ENCODE measurements at regions not wholly inside any gene's neighbourhood (a gene's known extent, or its start where the extent isn't known, plus 50 kb on each side); places are given as distances from the start of the nearest gene placed in this dataset.

DNA sequence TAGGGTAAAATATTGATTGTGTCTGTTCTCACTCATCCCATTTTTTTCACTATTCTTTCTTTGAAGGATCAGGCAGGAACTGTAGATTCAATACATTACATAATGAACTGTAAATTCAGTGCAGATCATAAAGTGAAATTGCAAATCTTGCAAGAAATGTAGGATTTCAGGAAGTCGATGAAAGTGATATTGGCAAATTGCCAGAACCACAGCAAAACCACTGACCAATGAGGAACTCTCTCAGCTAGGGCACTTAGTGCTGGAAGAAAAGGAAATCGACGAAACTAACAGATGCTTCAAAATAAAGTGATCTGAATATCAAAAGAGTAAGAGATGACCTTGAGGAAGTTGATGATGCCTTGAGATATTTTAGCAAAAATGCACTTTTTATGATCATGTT is 157.6 kb downstream of the AACS start:
- DNase-seq (ENCODE audit: low read depth in 3 of 3, low spot score in 2 of 3): no peak

DNA sequence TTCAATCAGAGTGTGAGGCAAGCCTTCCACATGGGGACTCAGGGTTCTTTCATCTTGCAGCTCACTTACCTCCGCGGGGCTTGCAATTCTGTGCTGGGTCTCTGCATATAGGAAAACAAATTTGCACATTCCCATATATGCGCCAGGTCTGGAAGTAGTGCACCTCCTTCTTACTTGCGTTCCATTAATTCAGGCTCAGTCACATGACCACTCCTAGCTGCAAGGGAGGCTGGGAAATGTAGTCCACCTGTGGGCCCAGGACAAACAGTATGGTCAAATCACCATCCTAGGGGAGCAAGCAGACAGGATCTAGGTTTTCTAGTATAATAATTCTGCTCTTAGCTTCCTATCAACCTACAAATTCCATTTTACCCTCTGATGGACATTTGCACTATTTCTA is 160.4 kb downstream of the AACS start:
- no peak for DNase-seq (ENCODE audit: low read depth in 3 of 3, low spot score in 2 of 3)

GRCh38 chr12:125228519-125229260 is 163.5 kb downstream of the AACS start:
- no peak for DNase-seq (ENCODE audit: low read depth in 3 of 3, low spot score in 2 of 3)

GRCh38 chr12:125229878-125230530 is 164.8 kb downstream of the AACS start:
- DNase-seq (ENCODE audit: low read depth in 3 of 3, low spot score in 2 of 3): no peak

DNA sequence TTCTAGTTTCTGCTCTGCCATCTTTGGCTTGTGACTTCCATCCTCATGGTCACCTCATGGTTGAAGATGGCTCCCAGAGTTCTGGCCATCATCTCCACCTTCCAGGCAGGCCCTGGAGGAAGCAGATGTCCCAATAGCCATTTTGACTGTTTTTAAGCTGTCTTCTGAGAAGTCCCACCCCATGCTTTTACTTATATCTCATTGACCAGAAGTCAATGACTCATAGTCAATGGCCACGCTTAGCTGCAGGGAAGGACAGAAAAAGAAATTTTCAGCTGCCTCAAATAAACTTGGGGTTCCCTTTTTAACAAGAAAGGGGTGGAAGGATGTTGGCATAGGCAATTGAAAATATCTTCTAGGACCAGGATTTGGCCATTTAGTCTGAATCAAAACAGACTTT is 168.1 kb downstream of the AACS start:
- DNase-seq (ENCODE audit: low read depth in 3 of 3, low spot score in 2 of 3): no peak

DNA sequence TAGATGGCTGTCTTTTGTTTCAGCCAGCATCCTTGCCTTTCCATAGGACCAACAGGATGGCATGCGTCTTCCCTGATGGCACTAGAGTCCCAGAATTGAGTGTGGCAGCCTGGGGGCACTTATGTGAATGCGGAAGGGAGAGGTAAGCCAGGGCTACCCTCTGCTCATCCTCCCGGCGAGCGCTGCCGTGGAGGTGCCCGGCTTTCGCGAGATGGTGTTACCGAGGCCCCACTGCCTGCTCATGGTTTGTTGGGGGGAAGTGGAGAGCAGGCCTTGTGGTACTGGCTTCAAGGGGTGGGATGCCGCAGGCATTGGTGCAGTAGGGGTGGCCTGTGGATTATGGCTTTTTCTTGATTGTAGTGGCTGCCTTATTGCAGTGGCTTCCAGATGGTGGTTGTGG is 174.3 kb downstream of the AACS start:
- DNase-seq (ENCODE audit: low read depth in 3 of 3, low spot score in 2 of 3): no peak

DNA sequence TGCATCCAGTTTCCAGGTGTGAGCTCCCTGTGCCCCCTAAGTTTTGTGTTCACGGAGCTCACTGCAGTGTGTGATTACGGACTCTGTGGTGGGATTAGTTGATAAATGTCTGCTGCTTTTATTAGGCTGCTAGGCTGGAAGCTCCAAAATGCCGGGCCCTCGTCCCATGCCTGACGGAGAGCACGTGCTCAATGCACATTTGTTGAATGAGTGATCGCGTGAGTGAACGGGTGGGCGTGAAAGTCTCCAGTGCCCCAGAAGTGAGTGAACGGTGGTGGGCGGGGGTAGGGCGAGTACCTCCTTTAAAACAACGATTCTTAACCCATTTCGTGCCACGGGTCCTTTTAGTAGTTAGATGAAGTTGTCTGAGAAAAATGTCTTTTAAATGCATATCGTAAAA is 175.5 kb downstream of the AACS start:
- DNase-seq (ENCODE audit: low read depth in 3 of 3, low spot score in 2 of 3): no peak

DNA sequence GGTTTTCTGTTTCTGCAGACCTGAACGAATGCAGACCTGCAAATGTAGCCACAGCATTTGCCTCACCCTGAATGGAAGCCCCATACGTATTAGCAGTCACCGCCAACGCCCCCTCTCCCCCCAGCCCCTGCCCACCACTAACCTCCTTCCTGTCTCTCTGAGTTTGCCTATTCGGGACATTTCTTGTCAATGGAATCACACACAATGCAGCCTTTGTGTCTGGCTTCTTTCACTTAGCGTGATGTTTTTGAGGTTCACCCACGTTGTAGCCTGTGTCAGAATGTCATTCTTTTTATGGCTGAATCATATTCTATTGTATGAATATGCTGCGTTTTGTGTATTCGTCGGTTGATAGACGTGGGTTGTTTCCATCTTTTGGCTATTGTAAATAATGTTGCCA is 178.6 kb downstream of the AACS start:
- no peak for DNase-seq (ENCODE audit: low read depth in 3 of 3, low spot score in 2 of 3)

DNA sequence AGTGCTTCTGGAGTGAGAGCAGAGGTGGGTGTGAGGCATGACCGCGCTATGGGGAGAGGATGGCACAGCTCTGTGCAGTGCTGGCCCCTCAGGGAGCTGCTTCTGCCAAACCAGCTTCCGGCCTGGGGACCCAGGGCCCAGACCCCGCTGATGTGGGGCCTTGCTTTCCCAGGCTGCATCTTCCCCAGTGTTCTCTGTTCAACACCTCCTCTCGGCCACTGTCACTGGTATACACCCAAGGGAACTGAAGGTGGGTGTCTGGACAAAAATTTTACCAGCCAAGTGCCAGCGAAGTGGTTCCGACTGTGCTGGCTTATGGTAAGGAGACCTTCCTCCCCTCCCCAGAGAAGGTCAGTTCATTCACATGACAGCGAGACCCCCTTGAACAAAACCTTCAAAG is 179.1 kb downstream of the AACS start:
- DNase-seq (ENCODE audit: low read depth in 3 of 3, low spot score in 2 of 3): no peak

DNA sequence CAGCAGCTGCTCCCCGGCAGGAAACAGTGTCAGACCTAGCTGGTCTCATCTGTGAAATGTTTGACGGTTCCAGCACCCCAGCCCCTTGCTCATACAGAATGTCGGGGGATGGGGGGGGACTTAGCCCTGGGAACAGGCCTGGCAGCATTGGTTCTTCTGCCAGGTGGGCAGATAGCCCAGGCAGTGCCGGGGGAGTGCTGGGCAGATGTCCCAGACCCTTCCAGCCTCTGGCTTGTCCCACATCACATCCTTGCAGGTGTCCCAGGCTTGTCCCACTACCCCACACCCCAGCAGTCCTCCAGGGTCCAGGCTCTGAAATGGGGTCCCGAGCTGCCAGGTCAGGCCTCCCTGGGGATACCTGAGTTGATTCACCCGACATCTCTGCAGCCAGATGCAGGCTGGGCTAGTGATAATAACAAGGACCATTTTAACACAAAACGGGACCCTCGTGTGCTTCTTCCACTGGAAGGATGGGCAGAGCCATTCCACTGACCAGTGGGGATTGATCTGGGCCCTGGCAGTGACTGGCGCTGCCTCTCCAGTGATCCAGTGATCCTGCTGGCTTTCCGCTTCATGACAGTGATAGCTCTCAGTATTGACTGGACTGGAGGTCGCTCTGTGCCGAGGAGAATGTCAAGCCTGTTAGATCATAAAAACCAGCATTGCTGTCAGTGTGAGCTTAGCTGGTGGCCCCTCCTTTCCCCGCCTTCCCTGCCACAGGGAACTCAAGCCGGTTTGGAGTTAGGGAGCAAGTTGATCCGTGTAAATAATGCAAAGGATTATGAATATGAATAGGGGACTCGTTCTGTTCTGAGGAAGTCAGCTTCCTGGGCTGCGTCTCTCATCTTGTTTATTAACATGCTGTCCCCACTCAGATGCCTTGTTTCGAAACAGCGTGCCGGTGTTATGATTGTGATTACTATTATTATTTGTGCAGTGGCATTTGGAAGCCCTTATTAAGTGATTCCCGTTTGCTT is 180.6 kb downstream of the AACS start:
- DNase-seq (ENCODE audit: low read depth in 3 of 3, low spot score in 2 of 3): no peak

GRCh38 chr12:125247477-125247876 is 182.2 kb downstream of the AACS start:
- DNase-seq (ENCODE audit: low read depth in 3 of 3, low spot score in 2 of 3): no peak

GRCh38 chr12:125249066-125249824 is 184.0 kb downstream of the AACS start:
- DNase-seq (ENCODE audit: low read depth in 3 of 3, low spot score in 2 of 3): no peak

GRCh38 chr12:125249932-125250331 is 184.7 kb downstream of the AACS start:
- DNase-seq (ENCODE audit: low read depth in 3 of 3, low spot score in 2 of 3): no peak

DNA sequence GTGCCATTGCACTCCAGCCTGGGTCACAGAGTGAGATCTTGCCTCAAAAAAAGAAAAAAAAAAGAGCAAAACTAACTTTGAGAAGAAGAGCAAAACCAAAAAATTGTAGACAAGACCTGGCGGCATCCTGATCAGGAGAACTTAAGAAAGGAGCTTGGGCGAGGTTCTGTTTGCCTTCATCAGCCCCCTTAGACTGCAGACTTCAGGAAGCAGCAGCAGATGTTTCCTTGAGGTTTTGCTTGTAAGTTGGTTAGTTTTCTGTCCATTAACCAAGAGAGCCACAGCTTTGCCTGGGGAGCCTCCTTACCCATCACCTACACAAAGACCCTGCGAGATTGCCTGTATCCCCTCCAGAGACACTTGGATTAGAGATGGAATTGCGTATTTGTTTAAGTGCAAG is 189.0 kb downstream of the AACS start:
- no peak for DNase-seq (ENCODE audit: low read depth in 3 of 3, low spot score in 2 of 3)

DNA sequence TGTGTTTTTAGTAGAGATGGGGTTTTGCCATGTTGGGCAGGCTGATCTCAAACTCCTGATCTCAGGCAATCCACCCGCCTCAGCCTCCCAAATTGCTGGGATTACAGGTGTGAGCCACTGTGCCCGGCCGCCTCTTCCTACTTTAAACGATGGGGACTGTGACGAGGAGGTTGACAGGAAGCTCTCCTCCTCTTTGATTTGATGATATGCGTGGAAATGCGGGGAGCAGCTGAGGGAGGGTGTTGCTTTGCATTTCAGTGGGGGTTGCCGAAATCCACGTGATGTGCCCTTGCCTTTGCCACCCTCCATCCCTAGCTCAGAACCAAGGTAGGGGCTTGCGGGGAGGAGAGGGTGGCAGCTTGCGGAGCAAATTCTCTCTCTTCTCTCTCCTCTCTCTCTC is 189.6 kb downstream of the AACS start:
- DNase-seq (ENCODE audit: low read depth in 3 of 3, low spot score in 2 of 3): no peak

DNA sequence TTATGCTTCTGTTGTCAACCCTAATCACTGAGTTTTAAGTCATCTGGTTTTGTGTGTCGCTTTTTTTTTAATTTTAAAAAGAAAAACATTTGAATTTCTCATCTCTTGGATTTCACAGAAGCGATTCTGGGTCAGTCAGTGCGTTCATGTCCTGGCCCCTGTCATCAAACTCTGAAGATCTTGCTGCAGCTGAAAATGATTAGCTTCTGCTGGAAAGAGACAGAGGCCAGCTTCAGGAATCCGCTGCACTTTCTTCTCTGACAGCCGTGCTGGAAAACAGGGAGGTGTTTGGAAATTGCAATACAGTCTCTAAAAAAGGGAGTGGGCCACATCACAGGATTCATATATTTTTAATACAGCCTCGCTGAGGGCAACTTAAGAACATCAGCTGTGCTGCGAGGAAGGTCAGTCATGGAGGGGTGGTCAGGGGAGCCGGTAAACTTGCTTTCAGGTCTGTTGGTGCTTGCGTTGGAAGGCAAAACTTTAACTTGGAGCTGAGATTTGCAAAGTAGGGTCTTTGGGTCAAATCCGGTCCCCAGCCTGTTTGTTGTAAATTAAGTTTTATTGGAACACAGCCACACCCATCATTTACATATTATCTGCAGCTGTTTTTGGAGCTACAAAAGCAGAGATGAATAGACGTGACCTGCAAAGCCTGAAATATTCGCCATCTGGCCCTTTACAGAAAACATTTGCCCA is 190.8 kb downstream of the AACS start:
- no peak for DNase-seq (ENCODE audit: low read depth in 3 of 3, low spot score in 2 of 3)

- no peak for DNase-seq (ENCODE audit: low read depth in 3 of 3, low spot score in 2 of 3)
Measured at GRCh38 chr12:125256634-125256936, 191.3 kb downstream of the AACS start.

DNA sequence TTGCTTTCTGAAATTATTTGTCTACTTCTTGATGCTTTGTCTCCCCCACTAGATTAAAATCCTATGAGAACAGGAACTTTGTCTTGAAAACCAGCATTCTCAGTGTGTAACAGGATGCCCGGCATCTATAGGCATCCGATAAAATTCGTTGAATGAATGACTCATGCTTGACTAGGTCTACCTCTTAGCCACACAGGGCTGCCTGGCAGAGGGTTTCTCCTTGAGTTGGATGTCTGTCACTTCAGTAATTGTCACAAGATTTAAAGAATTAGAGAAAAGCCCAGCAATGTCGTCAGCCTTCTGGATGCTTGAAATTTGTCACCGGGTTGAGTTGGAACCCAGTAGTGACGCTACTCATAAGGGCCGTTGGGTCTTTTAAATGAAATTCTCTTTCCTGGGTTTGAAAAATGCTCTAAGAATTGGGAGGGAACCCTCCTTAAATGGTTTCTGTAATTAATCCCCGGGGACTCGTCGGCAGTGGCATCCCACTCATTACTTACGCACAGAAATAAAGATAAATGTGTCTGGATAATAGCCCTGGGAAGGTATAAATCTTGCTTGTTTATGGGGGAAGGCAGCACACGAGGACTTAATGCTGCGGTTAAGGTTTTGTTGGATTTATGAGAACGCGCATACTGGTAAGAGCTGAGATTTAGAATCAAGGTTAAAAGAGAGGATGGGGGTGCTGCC is 194.1 kb downstream of the AACS start:
- peak; percentile 36 to 56 (median 44) for DNase-seq (ENCODE audit: low read depth in 3 of 3, low spot score in 2 of 3)

DNA sequence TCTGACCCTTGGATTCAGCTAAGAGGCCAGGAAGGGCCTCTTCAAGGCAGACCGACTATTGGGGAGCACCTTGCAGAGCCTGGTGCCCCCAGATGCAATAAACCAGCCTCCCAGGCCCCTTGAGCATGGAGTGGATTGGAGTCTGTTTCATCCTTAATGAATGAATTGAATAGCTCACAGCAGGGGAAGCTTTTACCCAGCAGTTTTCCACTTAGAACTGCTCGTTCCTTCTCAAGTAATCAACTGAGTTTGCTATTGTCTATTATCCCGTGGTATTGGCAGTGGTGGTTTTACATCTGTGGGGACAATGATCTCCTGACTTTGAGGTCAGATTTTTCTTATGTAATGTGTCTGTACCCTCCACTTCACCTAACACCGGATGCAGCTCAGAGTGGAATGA is 197.6 kb downstream of the AACS start:
- no peak for DNase-seq (ENCODE audit: low read depth in 3 of 3, low spot score in 2 of 3)

GRCh38 chr12:125263385-125263784 is 198.2 kb downstream of the AACS start:
- no peak for DNase-seq (ENCODE audit: low read depth in 3 of 3, low spot score in 2 of 3)
